ENCODE measurements at regions not wholly inside any gene's neighbourhood (a gene's known extent, or its start where the extent isn't known, plus 50 kb on each side); places are given as distances from the start of the nearest gene placed in this dataset.
"Not testable (repeated sequence)": the region's sequence is repeated elsewhere in the genome, so short reads cannot be mapped to it uniquely, and the experiment has no call there.

- no peak for DNase-seq
- H4K8ac ChIP-seq (ENCODE audit: low read length): no peak overlapping the region
- no peak overlapping the region for H2AK5ac ChIP-seq (ENCODE audit: low read length, severe bottlenecking)
- H3K36me3 ChIP-seq (ENCODE audit: control insufficient read depth in 1 of 2, insufficient read depth in 2 of 2, low read depth in 1 of 2, low read length in 2 of 2): no peaks in the 10 kb centered on the region
- H2BK120ac ChIP-seq (ENCODE audit: low read depth, low read length): no peak overlapping the region
- H3K4ac ChIP-seq (ENCODE audit: low read depth in 1 of 2, low read length in 2 of 2): no peak overlapping the region
- H3K27me3 ChIP-seq (ENCODE audit: control insufficient read depth in 1 of 2, insufficient read depth in 1 of 2, low read length in 2 of 2): no peaks in the 10 kb centered on the region
- no peaks in the 10 kb centered on the region for H3K79me1 ChIP-seq (replicated peaks; ENCODE audit: low read length, poor library complexity, severe bottlenecking)
- H3K23ac ChIP-seq (ENCODE audit: low read length in 2 of 2): no peak overlapping the region
- H3K9me3 ChIP-seq (ENCODE audit: control insufficient read depth, low read length): peaks cover 5% of the 10 kb centered on the region
- H2AFZ ChIP-seq (ENCODE audit: low read depth, low read length): no peak overlapping the region
- no peaks in the 10 kb centered on the region for H3K4me1 ChIP-seq (ENCODE audit: control insufficient read depth, insufficient read depth, low read depth, low read length)
- H2BK12ac ChIP-seq (ENCODE audit: low read length in 2 of 2): no peak overlapping the region
- no peak overlapping the region for H3K4me3 ChIP-seq (ENCODE audit: insufficient read depth in 1 of 2, low read depth in 1 of 2, low read length in 2 of 2)
- no peak overlapping the region for H4K91ac ChIP-seq (ENCODE audit: low read length)
- H2BK5ac ChIP-seq (ENCODE audit: low read depth, low read length, poor library complexity, severe bottlenecking): no peak overlapping the region
- WGBS: no CpG with 5 or more reads among the region's 1 CpG
- H2BK15ac ChIP-seq (ENCODE audit: low read depth, poor library complexity, severe bottlenecking): no peak overlapping the region
- no peak overlapping the region for H3K9ac ChIP-seq (ENCODE audit: low read length)
- H3K4me2 ChIP-seq (ENCODE audit: low read length, poor library complexity, severe bottlenecking): no peak overlapping the region
- H3K14ac ChIP-seq (ENCODE audit: low read length in 2 of 2): no peak overlapping the region
- no peak overlapping the region for H3K18ac ChIP-seq (ENCODE audit: low read depth in 1 of 2, low read length in 2 of 2)
- H3K27ac ChIP-seq (ENCODE audit: low read length, poor library complexity, severe bottlenecking): no peak overlapping the region
These were observed 277.1 kb upstream of the PRKX start for GRCh38 chrX:3990569-3990968.

GRCh38 chrX:3972104-3972858 lies 258.8 kb upstream of the PRKX start:
- not testable (repeated sequence) for H2BK120ac ChIP-seq (ENCODE audit: low read depth, low read length); H3K14ac ChIP-seq (ENCODE audit: low read length in 2 of 2); H3K27ac ChIP-seq (ENCODE audit: low read length, poor library complexity, severe bottlenecking); H3K4me3 ChIP-seq (ENCODE audit: insufficient read depth in 1 of 2, low read depth in 1 of 2, low read length in 2 of 2); H3K18ac ChIP-seq (ENCODE audit: low read depth in 1 of 2, low read length in 2 of 2); H3K23ac ChIP-seq (ENCODE audit: low read length in 2 of 2); H3K36me3 ChIP-seq (ENCODE audit: control insufficient read depth in 1 of 2, insufficient read depth in 2 of 2, low read depth in 1 of 2, low read length in 2 of 2); H3K9me3 ChIP-seq (ENCODE audit: control insufficient read depth, low read length); H2BK5ac ChIP-seq (ENCODE audit: low read depth, low read length, poor library complexity, severe bottlenecking); H3K4me2 ChIP-seq (ENCODE audit: low read length, poor library complexity, severe bottlenecking); H2AK5ac ChIP-seq (ENCODE audit: low read length, severe bottlenecking); H4K8ac ChIP-seq (ENCODE audit: low read length); H4K91ac ChIP-seq (ENCODE audit: low read length); DNase-seq; H2BK12ac ChIP-seq (ENCODE audit: low read length in 2 of 2); H3K9ac ChIP-seq (ENCODE audit: low read length); H3K4ac ChIP-seq (ENCODE audit: low read depth in 1 of 2, low read length in 2 of 2); H2BK15ac ChIP-seq (ENCODE audit: low read depth, poor library complexity, severe bottlenecking); H3K79me1 ChIP-seq (replicated peaks; ENCODE audit: low read length, poor library complexity, severe bottlenecking); H2AFZ ChIP-seq (ENCODE audit: low read depth, low read length); H3K27me3 ChIP-seq (ENCODE audit: control insufficient read depth in 1 of 2, insufficient read depth in 1 of 2, low read length in 2 of 2); H3K4me1 ChIP-seq (ENCODE audit: control insufficient read depth, insufficient read depth, low read depth, low read length)
- 61% methylated on average over 4 of the region's 8 CpGs for WGBS

- no peak overlapping the region for H3K9ac ChIP-seq (ENCODE audit: low read length)
- no peaks in the 10 kb centered on the region for H3K79me1 ChIP-seq (replicated peaks; ENCODE audit: low read length, poor library complexity, severe bottlenecking)
- no peaks in the 10 kb centered on the region for H3K9me3 ChIP-seq (ENCODE audit: control insufficient read depth, low read length)
- no peak overlapping the region for H3K23ac ChIP-seq (ENCODE audit: low read length in 2 of 2)
- H3K27ac ChIP-seq (ENCODE audit: low read length, poor library complexity, severe bottlenecking): no peak overlapping the region
- no peak overlapping the region for H4K8ac ChIP-seq (ENCODE audit: low read length)
- no peak overlapping the region for H2AK5ac ChIP-seq (ENCODE audit: low read length, severe bottlenecking)
- H2BK120ac ChIP-seq (ENCODE audit: low read depth, low read length): no peak overlapping the region
- H3K4ac ChIP-seq (ENCODE audit: low read depth in 1 of 2, low read length in 2 of 2): no peak overlapping the region
- H3K27me3 ChIP-seq (ENCODE audit: control insufficient read depth in 1 of 2, insufficient read depth in 1 of 2, low read length in 2 of 2): peaks cover 0 to under 1% of the 10 kb centered on the region in 2 experiments
- H3K4me1 ChIP-seq (ENCODE audit: control insufficient read depth, insufficient read depth, low read depth, low read length): no peaks in the 10 kb centered on the region
- no peak overlapping the region for H3K14ac ChIP-seq (ENCODE audit: low read length in 2 of 2)
- WGBS: 95% methylated on average over 4 of the region's 4 CpGs
- no peak for DNase-seq
- H3K18ac ChIP-seq (ENCODE audit: low read depth in 1 of 2, low read length in 2 of 2): no peak overlapping the region
- no peak overlapping the region for H4K91ac ChIP-seq (ENCODE audit: low read length)
- no peak overlapping the region for H2BK5ac ChIP-seq (ENCODE audit: low read depth, low read length, poor library complexity, severe bottlenecking)
- no peak overlapping the region for H2AFZ ChIP-seq (ENCODE audit: low read depth, low read length)
- H3K4me2 ChIP-seq (ENCODE audit: low read length, poor library complexity, severe bottlenecking): no peak overlapping the region
- no peak overlapping the region for H2BK12ac ChIP-seq (ENCODE audit: low read length in 2 of 2)
- no peak overlapping the region for H3K4me3 ChIP-seq (ENCODE audit: insufficient read depth in 1 of 2, low read depth in 1 of 2, low read length in 2 of 2)
- H3K36me3 ChIP-seq (ENCODE audit: control insufficient read depth in 1 of 2, insufficient read depth in 2 of 2, low read depth in 1 of 2, low read length in 2 of 2): no peaks in the 10 kb centered on the region
- H2BK15ac ChIP-seq (ENCODE audit: low read depth, poor library complexity, severe bottlenecking): no peak overlapping the region
These were observed 255.3 kb upstream of the PRKX start for GRCh38 chrX:3968749-3969148.

- Histone ChIP-seq H3K9ac (ENCODE audit: low read length) (no peak overlapping the region), H3K4ac (ENCODE audit: low read depth in 1 of 2, low read length in 2 of 2) (no peak overlapping the region), H3K4me2 (ENCODE audit: low read length, poor library complexity, severe bottlenecking) (no peak overlapping the region), H3K14ac (ENCODE audit: low read length in 2 of 2) (no peak overlapping the region), H2BK12ac (ENCODE audit: low read length in 2 of 2) (no peak overlapping the region), H3K9me3 (ENCODE audit: control insufficient read depth, low read length) (no peaks in the 10 kb centered on the region), H3K79me1 (replicated peaks; ENCODE audit: low read length, poor library complexity, severe bottlenecking) (no peaks in the 10 kb centered on the region), H3K4me3 (ENCODE audit: insufficient read depth in 1 of 2, low read depth in 1 of 2, low read length in 2 of 2) (no peak overlapping the region), H2BK5ac (ENCODE audit: low read depth, low read length, poor library complexity, severe bottlenecking) (no peak overlapping the region), H3K23ac (ENCODE audit: low read length in 2 of 2) (no peak overlapping the region), H3K27ac (ENCODE audit: low read length, poor library complexity, severe bottlenecking) (no peak overlapping the region), H3K27me3 (ENCODE audit: control insufficient read depth in 1 of 2, insufficient read depth in 1 of 2, low read length in 2 of 2) (peaks cover 0 to 10% of the 10 kb centered on the region in 2 experiments), H3K36me3 (ENCODE audit: control insufficient read depth in 1 of 2, insufficient read depth in 2 of 2, low read depth in 1 of 2, low read length in 2 of 2) (no peaks in the 10 kb centered on the region), H3K18ac (ENCODE audit: low read depth in 1 of 2, low read length in 2 of 2) (no peak overlapping the region), H4K8ac (ENCODE audit: low read length) (no peak overlapping the region), H2AFZ (ENCODE audit: low read depth, low read length) (no peak overlapping the region), H4K91ac (ENCODE audit: low read length) (no peak overlapping the region), H2AK5ac (ENCODE audit: low read length, severe bottlenecking) (no peak overlapping the region), H2BK15ac (ENCODE audit: low read depth, poor library complexity, severe bottlenecking) (no peak overlapping the region), H2BK120ac (ENCODE audit: low read depth, low read length) (no peak overlapping the region), H3K4me1 (ENCODE audit: control insufficient read depth, insufficient read depth, low read depth, low read length) (peaks cover 1% of the 10 kb centered on the region)
- WGBS: 62% methylated on average over 2 of the region's 6 CpGs
- no peak for DNase-seq
These were observed 250.5 kb upstream of the PRKX start for GRCh38 chrX:3963980-3964379.

All from mesenchymal stem cell (in vitro differentiated cells and primary cell).